HG02798 (cell line): ENCODE measurements at regions not wholly inside any gene's neighbourhood (a gene's known extent, or its start where the extent isn't known, plus 50 kb on each side); places are given as distances from the start of the nearest gene placed in this dataset.
"Not testable (repeated sequence)": the region's sequence is repeated elsewhere in the genome, so short reads cannot be mapped to it uniquely, and the experiment has no call there.

Experiments used
- ATAC-seq: cut with Tn5 transposase; IDR thresholded peaks from one replicate; pipeline ENCODE4 v1.9.1; 2021; ENCODE audit warnings: mild to moderate bottlenecking; ENCODE audit not compliant: unreplicated experiment, poor library complexity

- ATAC-seq, result no peak
These were observed 98.2 kb upstream of the NIPBL start for GRCh38 chr5:36778336-36778735.

- ATAC-seq, result not testable (repeated sequence)
These were observed 94.0 kb upstream of the NIPBL start for GRCh38 chr5:36782612-36783011.

- no peak for ATAC-seq
These were observed 90.0 kb upstream of the NIPBL start for GRCh38 chr5:36786448-36787012.

GRCh38 chr5:36787365-36788093, 89.0 kb upstream of the NIPBL start:
- ATAC-seq, result no peak

DNA sequence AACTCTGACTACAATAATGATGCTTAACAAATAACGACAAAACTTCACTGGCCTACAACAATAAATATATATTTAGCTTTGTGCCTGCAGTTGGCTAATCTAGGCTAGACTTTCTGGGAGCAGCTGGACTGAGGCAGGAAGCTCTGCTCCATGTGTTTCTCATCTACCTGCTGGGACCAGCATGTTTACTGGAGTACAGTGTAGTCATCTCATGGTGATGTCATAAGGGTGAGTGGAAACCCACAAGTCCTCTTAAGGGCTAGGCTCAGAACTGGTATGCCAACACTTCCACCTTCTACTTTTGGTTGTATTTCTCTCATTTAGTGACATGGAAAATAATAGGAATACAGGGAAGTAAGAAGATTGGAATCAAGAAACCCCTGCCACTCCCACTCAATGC, 85.7 kb upstream of the NIPBL start:
- no peak for ATAC-seq

DNA sequence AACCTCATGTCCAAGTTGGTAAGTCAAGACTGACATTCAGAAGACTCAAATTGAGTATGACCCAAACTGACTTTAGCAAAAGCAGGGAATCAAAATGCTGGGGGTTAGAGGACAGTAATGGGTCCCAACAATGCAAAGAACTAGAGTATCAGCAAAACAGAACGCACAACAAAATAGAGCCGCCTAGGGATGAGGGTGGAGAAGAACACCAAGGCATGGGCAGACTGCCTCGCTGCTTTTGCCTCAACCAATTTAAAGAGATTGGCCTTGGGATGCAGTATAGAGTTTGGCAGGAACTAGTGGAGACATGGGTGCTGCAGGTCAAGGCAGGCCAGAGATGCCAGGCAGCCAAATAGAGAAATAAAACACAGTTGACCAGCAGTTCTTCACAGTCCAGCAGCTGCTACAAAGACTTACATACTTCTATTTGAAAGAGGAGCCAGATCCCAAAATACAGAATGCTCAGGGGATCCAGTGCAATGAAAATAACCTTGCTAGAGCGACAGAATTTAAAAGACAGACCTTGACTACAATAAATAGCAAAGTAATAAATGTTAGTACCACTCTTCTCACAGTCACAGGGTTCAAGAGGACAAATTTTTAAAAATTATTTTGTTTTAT, 83.9 kb upstream of the NIPBL start:
- ATAC-seq, result no peak

- no peak for ATAC-seq
These were observed 81.2 kb upstream of the NIPBL start for GRCh38 chr5:36795366-36795765.

- ATAC-seq, result no peak
These were observed 80.4 kb upstream of the NIPBL start for GRCh38 chr5:36796155-36796554.

DNA sequence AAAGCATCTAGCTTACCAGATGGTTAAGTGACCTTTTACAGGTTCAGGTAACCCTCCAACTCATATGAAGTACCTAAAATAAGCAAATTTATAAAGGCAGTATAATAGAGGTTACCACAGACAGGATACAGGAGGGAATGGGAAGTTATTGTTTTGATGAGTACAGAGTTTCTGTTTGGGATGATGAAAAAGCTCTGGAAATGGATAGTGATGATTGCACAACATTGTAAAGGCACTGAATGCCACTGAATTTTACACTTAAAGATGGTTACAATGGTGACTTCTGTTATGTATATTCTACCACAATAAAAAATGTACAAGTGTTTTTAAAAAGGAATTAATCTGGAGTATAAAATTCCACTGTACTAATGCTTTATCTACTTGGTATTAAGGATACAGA, 75.0 kb upstream of the NIPBL start:
- no peak for ATAC-seq

- no peak for ATAC-seq
These were observed 74.4 kb upstream of the NIPBL start for GRCh38 chr5:36802187-36802586.

GRCh38 chr5:36813249-36813648, 63.3 kb upstream of the NIPBL start:
- ATAC-seq, result not testable (repeated sequence)

DNA sequence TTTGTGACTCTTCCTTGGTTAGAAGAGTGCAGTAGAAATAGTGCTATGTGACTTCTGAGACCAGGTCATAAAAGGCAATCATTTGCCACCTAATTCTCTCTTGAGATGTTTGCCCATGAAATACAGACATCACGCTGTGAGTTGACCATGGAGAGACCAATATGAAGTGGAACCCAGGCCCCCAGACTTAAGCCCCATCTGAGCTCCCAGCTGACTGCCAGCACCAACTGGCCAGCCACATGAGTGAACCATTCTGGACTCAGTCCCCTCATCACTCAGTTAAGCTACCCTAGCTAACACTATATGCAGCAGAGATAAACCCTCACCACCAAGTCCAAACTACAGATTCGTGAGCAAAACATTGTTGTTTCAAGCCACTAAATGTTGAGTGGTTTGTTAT, 60.7 kb upstream of the NIPBL start:
- ATAC-seq, result no peak

DNA sequence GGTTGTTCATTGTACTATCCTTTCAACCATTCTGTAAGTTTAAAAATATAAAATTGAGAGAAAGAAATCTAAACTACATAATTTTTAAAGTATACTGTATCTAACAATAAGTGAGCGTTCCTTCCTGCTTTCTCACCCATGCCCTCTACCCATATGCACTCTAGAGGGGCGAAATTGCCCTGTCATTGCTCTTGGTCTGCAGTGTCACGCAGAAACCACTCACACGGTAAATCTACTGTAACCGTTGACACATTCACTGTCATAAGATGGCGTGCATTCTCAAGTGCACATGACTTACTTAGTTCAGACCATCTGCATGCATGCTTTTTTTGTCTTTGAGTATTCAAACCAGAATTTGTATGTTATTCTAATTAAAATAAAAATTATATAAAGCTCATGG, 55.7 kb upstream of the NIPBL start:
- no peak for ATAC-seq

- no peak for ATAC-seq
These were observed 49.9 kb upstream of the NIPBL start for GRCh38 chr5:36826694-36827093.
